ENCODE measurements at regions not wholly inside any gene's neighbourhood (a gene's known extent, or its start where the extent isn't known, plus 50 kb on each side); places are given as distances from the start of the nearest gene placed in this dataset.
"Not testable (repeated sequence)": the region's sequence is repeated elsewhere in the genome, so short reads cannot be mapped to it uniquely, and the experiment has no call there.

GRCh38 chr5:85576666-85577065 is 1041.1 kb upstream of the COX7C start:
- no peaks in the 10 kb centered on the region for H3K4me1 ChIP-seq
- no peaks in the 10 kb centered on the region for H3K36me3 ChIP-seq
- H3K9me3 ChIP-seq = no peaks in the 10 kb centered on the region
- intact Hi-C loops (cut with DNase I; ENCODE audit: low total_unique reads) = no loop called here
- no peak overlapping the region for H3K27ac ChIP-seq
- no peak for DNase-seq (ENCODE audit: low spot score in 2 of 2)
- H3K27me3 ChIP-seq = no peaks in the 10 kb centered on the region
- no peak overlapping the region for H3K4me3 ChIP-seq
- TF ChIP-seq CTCF (IDR thresholded peaks at IDR 0.05) (no peak), POLR2A (IDR thresholded peaks at IDR 0.05) (no peak), POLR2AphosphoS5 (IDR thresholded peaks at IDR 0.05) (no peak)

DNA sequence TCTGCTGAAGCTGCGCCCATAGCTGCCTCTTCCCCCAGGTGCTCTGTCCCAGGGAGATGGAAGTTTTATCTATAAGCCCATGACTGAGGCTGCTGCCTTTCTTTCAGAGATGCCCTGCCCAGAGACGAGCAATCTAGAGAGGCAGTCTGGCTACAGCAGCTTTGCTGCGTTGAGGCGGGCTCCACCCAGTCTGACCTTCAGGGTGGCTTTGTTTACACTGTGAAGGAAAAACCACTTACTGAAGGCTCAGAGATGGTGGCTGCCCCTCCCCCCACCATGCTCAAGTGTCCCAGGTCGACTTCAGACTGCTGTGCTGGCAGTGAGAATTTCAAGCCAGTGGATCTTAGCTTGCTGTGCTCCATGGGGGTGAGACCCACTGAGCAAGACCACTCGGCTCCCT is 1029.9 kb upstream of the COX7C start:
- H3K27ac ChIP-seq; DNase-seq (ENCODE audit: low spot score in 2 of 2); H3K4me3 ChIP-seq; intact Hi-C loops (cut with DNase I; ENCODE audit: low total_unique reads); H3K27me3 ChIP-seq; H3K36me3 ChIP-seq; H3K4me1 ChIP-seq: not testable (repeated sequence)
- H3K9me3 ChIP-seq = peaks cover 0 to 20% of the 10 kb centered on the region in 2 donors

DNA sequence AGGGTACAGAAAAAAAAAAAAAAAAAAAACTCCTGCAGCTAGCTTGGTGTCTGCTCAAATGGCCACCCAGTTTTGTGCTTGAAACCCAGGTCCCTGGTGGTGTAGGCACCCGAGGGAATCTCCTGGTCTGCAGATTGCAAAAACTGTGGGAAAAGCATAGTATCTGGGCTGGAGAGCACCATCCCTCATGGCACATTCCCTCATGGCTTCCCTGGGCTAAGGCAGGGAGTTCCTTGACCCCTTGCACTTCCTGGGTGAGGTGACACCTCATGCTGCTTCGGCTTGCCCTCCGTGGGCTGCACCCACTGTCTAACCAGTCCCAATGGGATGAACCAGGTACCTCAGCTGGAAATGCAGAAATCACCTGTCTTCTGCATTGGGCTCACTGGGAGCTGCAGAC is 1029.5 kb upstream of the COX7C start:
- H3K36me3 ChIP-seq; H3K4me3 ChIP-seq; H3K27ac ChIP-seq; H3K27me3 ChIP-seq; intact Hi-C loops (cut with DNase I; ENCODE audit: low total_unique reads); H3K4me1 ChIP-seq; DNase-seq (ENCODE audit: low spot score in 2 of 2): not testable (repeated sequence)
- H3K9me3 ChIP-seq = peaks cover 0 to 18% of the 10 kb centered on the region in 2 donors

GRCh38 chr5:85590764-85591163 is 1027.0 kb upstream of the COX7C start:
- H3K9me3 ChIP-seq = no peaks in the 10 kb centered on the region
- intact Hi-C loops (cut with DNase I; ENCODE audit: low total_unique reads) = no loop called here
- H3K4me1 ChIP-seq = no peaks in the 10 kb centered on the region
- H3K36me3 ChIP-seq = no peaks in the 10 kb centered on the region
- no peak overlapping the region for H3K27ac ChIP-seq
- H3K4me3 ChIP-seq = no peak overlapping the region
- no peaks in the 10 kb centered on the region for H3K27me3 ChIP-seq
- DNase-seq (ENCODE audit: low spot score in 2 of 2) = no peak
- no peak for TF ChIP-seq CTCF (IDR thresholded peaks at IDR 0.05)
- TF ChIP-seq POLR2A (IDR thresholded peaks at IDR 0.05) = no peak
- TF ChIP-seq POLR2AphosphoS5 (IDR thresholded peaks at IDR 0.05) = no peak

DNA sequence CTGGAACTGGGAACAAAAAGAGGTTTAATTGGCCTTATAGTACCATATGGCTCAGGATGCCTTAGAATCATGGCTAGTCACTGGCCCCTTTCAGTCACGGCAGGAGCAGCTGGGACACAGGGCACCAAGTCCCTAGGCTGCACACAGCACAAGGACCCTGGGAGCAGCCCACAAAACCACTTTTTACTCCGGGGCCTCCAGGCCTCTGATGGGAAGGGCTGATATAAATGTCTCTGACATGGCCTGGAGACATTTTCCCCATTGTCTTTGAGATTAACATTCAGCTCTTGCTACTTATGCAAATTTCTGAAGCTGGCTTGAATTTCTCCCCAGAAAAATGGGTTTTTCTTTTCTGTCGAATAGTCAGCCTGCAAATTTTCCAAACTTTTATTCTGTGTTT is 1026.4 kb upstream of the COX7C start:
- no peaks in the 10 kb centered on the region for H3K36me3 ChIP-seq
- H3K27ac ChIP-seq = no peak overlapping the region
- no peak for DNase-seq (ENCODE audit: low spot score in 2 of 2)
- intact Hi-C loops (cut with DNase I; ENCODE audit: low total_unique reads) = no loop called here
- TF ChIP-seq POLR2AphosphoS5 (IDR thresholded peaks at IDR 0.05) = no peak
- H3K27me3 ChIP-seq = no peaks in the 10 kb centered on the region
- H3K9me3 ChIP-seq = no peaks in the 10 kb centered on the region
- no peak overlapping the region for H3K4me3 ChIP-seq
- H3K4me1 ChIP-seq = no peaks in the 10 kb centered on the region

DNA sequence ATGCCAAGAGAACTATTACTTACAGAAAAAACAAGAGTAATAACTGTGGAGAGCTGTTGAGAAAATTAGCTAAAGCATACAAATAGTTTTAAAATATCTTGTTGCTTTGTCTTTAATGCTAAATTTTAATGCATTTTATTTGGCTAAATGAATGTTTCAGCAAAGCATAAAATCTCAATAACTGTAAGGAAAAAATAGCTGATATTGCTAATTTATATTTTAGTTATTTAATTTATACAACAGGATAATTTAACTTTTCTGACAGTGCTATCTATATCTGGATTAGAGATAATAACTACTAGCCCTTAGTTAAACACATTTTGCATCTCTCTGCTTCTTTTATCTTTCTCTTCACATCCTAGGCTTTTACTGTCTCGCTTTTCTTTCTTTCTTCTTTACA is 1014.9 kb upstream of the COX7C start:
- Histone ChIP-seq H3K4me3 (no peak overlapping the region), H3K36me3 (no peaks in the 10 kb centered on the region), H3K27me3 (no peaks in the 10 kb centered on the region), H3K4me1 (no peaks in the 10 kb centered on the region), H3K27ac (no peak overlapping the region), H3K9me3 (no peaks in the 10 kb centered on the region)
- intact Hi-C loops (cut with DNase I; ENCODE audit: low total_unique reads) = no loop called here
- no peak for TF ChIP-seq POLR2AphosphoS5 (IDR thresholded peaks at IDR 0.05)
- TF ChIP-seq CTCF (IDR thresholded peaks at IDR 0.05) = no peak
- TF ChIP-seq POLR2A (IDR thresholded peaks at IDR 0.05) = no peak
- no peak for DNase-seq (ENCODE audit: low spot score in 2 of 2)

DNA sequence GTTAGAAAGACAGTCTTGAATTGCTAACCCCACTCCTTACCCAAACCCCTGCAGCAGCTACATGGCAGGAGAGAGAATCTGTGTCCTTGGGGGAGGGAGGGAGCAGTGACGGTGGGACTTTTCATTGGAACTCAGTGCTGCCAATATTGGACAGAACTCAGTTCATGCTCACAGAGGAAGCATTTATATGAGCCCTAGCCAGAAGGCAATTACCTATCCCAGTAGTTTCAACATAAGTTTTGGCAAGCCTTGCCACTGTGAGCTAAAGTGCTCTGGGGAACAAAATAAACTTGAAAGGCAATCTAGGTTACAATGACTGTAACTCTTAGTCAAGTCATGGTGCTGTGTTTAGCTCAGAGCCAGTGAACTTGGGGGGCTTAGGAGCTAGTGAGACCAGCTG is 1013.4 kb upstream of the COX7C start:
- H3K4me1 ChIP-seq = no peaks in the 10 kb centered on the region
- DNase-seq (ENCODE audit: low spot score in 2 of 2) = no peak
- no peaks in the 10 kb centered on the region for H3K27me3 ChIP-seq
- no peaks in the 10 kb centered on the region for H3K9me3 ChIP-seq
- no peak overlapping the region for H3K4me3 ChIP-seq
- no peaks in the 10 kb centered on the region for H3K36me3 ChIP-seq
- TF ChIP-seq POLR2A (IDR thresholded peaks at IDR 0.05) (no peak), CTCF (IDR thresholded peaks at IDR 0.05) (no peak), POLR2AphosphoS5 (IDR thresholded peaks at IDR 0.05) (no peak)
- intact Hi-C loops (cut with DNase I; ENCODE audit: low total_unique reads) = no loop called here
- no peak overlapping the region for H3K27ac ChIP-seq
